Renal cortical epithelial cell (primary cell): ENCODE measurements at regions not wholly inside any gene's neighbourhood (a gene's known extent, or its start where the extent isn't known, plus 50 kb on each side); places are given as distances from the start of the nearest gene placed in this dataset.
"Not testable (repeated sequence)": the region's sequence is repeated elsewhere in the genome, so short reads cannot be mapped to it uniquely, and the experiment has no call there.

Source experiments
- DNase-seq: peaks from one replicate; pipeline ENCODE4 v3.0.0-alpha.2; 2011; ENCODE audit warnings: low read depth

DNA sequence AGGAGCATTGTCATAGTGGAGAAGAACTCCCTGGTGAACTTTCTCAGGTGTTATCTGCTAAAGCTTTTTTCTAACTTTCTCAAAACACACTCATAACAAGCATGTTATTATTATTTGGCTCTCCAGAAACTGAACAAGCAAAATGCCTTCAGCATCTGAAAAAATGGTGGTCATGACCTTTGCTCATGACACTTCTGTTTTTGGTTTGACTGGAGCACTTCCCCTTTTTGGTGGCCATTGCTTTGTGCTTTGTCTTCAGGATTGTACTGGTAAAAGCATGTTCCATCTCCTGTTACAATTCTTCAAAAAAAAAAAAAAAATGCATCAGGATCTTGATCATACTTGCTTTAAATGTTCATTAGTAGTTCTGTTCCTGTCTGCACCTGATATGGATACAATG lies 1241.6 kb upstream of the USP15 start:
- no peak for DNase-seq

DNA sequence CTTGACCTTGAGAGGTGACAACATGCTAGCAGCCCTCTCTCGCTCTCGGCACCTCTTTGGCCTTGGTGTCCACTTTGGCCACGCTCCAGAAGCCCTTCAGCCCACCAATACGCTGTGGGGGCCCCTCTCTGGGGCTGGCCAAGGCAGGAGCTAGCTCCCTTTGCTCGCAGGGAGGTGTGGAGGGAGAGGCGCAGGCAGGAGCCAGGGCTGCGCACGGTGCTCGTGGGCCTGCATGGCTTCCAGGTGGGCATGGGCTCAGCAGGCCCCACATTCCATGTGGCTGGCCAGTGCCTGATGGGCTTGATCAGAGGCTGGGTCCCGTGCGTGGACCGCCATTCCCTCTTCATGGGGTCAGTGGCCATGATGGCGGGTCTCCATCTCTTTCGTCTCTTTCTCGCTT lies 1237.0 kb upstream of the USP15 start:
- DNase-seq: no peak

DNA sequence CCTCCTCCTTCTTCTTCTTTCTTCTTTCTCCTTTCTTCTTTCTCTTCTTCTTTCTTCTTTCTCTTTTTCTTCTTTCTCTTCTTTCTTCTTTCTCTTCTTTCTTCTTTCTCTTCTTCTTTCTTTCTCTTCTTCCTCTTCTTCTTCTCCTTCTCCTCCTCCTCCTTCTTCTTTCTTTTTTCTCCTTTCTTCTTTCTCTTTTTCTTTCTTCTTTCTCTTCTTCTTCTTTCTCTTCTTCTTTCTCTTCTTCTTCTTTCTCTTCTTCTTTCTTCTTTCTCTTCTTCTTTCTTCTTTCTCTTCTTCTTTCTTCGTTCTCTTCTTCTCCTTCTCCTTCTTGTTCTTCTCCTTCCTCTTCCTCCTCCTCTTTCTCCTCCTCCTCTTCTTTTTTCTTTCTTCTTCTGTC lies 1230.7 kb upstream of the USP15 start:
- no peak for DNase-seq

DNA sequence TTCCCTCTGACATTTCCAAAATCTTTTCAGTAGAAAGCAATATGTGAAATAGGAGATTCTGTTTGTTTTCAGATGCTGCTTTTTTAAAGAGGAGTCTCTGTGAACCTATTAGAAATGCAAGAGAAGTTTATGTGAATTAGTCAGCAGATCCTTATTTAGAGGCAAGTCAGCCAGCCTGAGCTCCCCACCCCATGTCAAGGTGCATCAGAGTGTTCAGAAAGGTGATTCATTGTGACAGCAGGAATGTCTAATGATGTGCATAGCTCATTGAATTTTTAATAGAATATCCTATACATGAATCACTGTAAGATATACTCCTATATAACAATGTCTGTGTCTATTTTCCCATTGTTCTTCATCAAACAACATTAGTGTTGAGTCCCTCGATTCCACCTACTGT lies 1222.4 kb upstream of the USP15 start:
- no peak for DNase-seq

DNA sequence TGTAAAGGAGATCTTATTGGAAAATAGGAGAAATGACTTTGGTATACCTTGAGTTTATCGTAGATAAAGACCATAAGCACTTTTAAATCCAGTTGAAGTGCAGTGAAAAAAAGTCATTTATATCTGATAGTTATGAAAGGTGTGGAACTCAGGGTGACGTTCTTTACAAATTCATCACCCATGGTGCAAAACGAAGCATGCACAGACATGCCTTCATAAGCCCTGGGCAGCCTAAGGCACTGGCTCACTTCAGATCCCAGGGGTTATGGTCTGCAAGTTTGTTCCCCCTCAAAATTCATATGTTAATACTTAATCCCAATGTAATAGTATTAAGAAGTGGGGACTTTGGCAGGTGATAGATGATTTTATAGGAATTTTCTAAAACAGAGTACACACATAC lies 1216.4 kb upstream of the USP15 start:
- no peak for DNase-seq

DNA sequence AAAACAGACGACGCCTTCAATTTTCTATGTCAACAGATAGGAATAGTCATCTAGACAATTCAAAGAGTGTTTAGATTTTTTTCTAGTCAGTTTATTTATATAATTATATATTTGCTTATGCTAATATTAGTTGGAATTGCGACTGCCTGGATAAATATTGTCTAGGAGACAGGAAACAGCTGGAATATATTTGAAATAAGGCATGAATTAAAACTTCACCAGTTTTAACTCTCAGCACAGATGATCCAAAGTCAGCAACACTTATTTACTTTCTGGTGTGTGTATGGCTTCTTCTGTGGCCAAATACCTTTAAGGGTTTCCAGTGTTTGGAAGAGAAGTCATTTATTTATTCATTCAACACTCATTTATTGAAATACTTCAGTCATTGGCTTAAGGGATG lies 1215.4 kb upstream of the USP15 start:
- no peak for DNase-seq

DNA sequence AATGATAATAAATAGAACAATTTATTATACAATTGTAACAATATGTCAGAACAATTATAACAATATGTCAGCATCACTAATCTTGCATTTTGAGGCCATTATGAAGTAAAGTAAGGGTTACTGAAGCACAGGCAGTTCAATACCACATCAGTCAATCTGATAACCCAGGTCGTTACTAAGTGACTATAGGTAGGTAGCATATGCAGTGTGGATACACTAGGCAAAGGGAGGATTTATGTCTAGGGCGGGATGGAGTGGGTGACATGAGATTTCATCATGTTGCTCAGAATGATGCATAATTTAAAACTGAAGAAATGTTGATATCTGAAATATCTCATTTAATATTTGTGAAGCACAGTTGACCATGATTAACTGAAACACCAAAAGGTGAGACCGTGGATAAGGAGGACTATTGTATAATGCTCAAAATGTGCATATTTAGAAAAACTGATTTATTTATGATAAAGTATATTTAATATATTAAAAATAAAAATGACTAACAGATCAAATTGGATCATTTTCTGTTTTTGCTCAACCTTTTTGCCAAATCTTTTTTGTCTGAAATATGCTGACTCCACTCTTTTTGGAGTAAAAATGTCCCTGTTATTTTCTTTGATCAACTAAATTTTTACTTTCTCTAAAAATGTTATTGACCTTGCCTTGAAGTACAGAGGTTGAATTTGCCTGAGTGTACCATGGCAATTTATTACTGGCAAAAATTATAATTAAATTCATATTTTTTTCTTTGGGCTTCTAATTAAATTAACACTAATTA lies 1189.4 kb upstream of the USP15 start:
- DNase-seq: no peak

DNA sequence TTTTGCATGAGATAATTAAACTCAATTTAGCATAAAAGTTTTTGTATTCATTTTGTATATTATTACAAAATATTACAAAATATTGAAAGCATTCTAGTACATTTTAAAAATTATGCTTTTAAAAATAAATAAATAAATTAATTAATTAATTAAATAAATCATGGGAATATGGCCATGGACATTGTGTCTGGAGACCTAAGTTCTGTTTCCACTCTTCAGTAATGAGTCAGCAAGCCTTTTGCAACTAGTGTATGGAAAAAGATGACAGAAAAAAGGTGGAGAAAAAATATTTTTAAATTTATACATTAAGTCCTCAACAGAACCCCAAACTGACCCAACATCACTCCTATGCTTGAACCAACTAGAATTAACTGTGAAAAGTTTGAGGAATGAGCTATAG lies 1187.5 kb upstream of the USP15 start:
- DNase-seq: no peak

DNA sequence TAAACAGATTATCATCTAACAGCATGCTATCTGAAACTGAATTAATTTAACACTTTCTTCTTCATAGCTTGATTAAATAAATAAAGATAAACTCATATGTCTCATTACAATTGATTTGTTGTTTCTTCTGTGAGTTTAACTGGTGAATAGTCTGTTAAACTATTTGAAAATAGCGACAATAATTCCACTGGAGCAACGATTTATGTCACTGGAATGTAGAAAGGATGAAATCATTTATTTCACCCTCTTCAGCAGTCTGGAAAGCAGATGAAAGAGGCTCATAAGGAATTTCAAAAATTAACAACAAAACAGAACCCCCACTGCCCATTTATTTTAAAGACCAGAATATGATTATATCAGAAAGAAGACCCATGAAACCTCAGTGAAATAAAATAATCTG lies 1165.1 kb upstream of the USP15 start:
- DNase-seq: no peak

DNA sequence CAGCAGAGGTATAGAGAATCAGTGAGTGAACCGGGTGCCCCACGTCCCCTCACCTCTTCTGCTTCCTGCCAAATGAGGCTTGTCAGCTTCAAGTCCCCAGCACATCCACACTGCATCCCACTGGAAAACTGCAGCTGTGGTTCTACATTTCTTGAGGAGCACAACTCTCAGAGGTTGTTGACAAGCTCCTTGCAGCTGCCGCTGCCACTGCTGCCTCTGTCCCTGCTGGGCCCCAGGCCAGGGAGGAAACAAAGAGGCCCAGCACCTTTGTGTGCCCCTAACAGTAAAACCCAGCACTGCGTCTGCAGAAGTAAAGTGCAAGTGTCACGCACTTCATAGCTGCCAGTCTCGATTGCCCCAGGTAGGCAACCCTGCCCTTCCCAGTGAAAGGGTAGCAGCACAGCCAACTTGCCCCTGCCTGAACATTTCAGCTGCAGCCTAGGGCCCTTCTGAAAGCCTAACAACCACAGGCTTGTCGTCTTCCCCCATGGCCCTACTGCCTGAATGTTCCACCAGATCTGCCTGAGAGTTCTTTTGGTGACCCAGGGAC lies 1162.1 kb upstream of the USP15 start:
- no peak for DNase-seq

DNA sequence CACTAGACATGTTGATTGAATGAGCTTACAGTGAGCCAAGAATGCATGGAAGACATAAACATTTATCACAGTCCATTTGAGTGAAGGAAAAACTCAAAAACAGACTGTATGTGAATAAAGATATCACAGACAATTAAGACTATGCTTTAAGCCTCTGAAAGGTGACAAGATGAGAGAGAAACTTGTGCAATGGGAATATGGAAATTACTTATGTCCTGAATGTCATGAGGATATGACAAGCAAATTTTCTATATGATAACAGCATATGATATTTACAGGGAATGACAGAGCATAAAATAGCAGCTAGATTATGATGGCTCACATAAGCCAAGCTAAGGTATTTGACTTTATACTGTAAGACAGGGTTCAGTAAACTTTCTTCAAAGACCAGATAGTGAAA lies 1153.1 kb upstream of the USP15 start:
- DNase-seq: no peak

DNA sequence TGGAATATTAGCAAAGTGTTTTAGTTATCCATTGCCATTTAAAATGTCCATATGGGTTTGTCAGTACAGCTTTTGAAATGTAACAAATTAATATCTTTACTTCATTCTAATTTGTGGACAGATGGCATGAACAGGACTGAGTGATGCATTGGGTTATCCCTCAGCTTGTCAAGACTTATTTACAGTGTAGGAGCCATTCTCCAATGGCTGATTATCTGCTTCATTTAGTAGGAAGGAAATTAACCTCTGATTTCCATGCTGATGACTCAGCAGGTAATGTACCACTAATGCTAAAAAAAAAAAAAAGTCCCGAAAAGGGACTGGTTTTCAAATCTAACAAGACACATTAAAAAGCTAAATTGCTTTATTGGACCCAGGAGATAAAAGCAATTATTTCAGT lies 1149.0 kb upstream of the USP15 start:
- DNase-seq: no peak

DNA sequence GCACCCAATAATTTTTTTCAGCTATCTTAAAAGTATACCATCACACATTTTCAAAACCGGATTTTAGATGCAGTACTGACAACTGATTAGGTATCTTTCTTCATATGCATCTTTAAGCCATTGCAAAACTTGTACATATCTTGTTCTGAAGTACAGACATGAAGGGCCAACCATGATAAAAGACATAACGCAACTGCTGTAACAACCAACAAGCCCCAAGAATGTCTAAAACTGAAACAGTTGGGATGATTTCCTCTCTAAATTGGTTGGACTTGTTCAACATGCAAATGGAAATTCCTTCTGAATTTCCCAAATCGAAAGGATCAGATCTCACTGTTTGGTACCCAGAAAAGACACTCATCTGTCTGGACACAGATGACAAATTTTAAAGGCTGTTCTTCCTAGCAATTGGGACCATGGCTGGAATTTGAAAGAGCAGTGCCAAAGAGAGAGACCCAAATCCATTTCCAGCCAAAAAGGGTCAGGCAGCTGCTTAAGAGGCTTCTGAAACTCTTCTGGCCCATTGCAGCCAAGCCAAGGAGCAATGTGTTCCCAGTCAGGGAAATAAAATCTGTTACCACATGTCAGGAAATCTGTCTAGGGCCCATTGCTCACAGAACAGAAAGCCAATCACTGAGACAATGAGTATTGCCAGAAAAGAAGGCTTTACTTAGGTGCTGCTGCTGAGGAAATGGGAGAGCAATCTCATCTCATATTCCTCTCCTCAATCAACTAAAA lies 1122.4 kb upstream of the USP15 start:
- DNase-seq: no peak

DNA sequence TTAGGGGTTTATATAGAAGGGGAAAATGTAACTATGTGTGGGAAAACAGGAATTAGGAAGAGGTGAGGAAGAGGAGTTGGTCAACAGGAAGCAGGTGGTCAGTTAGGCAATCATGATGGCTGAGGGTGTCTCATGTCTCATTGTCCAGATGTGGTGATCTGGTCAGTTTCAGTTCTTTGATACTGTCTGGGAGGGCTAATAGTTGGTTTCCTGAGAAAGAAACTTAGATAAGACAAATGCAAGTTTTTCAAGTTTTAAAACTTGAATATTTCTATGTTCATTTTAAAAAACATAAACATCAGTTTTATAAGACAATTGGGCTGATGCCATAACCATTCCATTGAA lies 1121.8 kb upstream of the USP15 start:
- no peak for DNase-seq

DNA sequence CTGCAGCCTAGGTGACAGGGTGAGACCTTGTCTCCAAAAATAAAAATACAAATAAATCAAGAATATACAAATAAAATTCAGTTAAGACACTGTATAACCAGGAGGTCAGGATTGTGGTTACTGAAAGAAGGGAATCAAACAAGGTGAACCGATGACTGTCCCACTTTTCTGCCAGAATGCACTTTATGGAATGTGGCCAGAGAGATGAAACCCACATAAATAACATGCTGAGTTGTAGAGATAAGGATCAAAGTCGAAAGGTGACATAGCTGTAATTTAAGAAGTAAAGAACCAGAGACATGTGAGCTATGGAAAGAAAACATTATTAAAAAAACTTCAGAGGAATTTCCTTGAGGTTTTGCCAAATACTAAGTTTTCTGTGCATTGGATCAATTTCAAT lies 1098.2 kb upstream of the USP15 start:
- DNase-seq: no peak

DNA sequence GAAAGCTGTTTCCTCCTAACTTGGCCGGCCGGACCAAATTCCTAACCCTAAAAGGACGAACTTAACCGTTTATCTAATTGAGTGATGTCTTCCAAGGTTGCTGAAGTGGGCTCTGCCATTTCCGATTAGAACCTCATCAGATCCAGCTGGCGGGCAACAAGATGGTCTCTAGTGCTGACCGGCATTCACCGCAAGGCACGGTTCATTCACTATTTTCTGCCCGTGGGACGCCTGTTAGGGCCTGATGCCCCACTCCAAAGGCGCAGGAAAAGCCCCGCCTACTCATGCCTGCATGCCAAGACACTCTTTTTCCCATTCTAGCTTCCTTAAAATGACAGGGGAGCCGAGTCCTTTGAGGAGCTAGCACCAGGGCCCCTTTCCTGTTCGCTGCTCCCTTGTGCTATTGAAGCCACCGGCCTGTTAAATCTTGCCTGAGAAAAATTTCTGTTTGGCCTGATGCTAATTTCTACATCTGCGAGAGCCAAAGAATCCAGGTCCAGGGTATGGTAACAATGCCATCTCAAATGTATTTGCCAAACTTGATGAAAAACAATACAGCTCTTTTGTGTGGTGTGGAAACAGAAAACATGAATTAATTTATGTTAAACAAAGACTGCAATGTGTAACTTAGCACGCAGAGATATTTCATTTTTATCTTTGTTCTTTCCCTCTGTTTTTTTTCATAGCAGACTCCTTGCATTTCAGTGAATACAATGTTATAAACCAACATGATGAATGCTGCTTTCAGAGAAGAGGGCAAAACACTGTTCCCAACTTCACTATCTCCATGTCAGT lies 1071.2 kb upstream of the USP15 start:
- DNase-seq: no peak

DNA sequence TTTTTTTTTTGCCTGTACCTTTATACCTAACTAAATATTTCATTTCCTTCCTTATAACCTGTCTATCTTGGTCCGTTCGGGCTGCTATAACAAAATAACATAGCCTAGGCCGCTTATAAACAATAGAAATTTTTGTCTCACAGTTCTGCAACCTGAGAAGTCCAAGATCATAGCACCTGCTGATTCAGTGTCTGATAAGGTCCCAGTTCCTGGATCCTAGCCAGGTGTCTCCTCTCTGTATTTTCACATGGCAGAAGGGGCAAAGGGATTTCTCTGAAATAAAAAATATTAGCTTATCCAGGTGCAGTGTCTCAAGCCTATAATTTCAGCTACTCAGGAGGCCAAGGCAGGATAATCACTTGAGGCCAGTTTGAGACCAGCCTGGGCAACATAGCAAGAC lies 1046.6 kb upstream of the USP15 start:
- no peak for DNase-seq

DNA sequence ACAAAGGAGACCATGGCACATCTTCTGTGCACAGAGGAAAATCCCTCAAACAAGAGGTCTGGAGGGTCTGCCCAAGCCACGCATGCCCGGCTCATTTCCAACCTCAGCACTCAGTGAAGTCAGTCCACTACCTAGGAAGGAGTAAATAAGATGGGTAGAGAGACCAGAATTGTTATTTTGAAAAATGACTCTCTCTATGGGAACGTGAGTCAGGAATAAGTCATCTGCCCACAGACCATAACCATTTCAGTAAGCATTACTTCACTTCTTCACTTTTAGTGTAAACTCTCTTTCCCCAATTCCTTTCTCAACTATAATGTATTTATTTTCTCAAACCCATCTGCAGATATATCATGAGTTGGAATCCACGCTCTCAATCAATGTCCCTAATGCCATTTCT lies 1039.9 kb upstream of the USP15 start:
- DNase-seq: no peak

DNA sequence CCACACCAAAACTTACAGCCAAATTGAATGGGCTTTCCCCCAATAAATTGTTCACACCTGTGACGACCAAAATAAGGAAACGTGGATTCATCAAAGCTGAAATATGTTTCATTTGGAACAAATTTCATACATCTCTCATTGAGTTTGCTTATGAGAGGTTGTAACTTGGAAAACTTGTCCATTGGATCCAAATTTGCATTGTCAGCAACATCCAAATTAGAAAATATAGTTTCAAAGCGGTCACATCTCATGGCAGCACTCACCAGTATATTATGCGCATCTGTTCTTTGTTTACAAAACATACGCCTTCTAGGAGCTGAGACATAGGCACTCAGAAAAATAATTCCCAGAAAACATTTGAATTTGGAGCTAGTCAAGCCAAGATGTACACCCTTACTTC lies 1028.2 kb upstream of the USP15 start:
- no peak for DNase-seq

DNA sequence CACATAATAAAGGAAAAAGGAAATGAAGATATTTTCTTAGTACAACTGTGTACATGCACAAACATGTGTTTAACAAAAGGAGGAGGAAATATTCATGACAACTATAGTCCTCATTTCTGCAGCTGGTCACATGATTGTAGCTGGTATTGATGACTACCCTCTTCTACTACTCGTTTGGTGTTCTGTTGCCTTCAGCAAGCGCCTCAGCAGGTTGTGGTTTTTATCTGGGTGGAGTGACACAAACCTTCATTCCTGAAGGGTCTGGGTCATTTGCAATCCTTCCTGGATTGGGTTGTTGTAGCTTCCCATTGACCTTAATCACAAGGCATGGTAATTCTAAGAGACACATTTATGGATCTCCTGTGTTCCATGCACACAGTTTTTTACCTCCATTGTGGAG lies 1009.9 kb upstream of the USP15 start:
- DNase-seq: no peak

DNA sequence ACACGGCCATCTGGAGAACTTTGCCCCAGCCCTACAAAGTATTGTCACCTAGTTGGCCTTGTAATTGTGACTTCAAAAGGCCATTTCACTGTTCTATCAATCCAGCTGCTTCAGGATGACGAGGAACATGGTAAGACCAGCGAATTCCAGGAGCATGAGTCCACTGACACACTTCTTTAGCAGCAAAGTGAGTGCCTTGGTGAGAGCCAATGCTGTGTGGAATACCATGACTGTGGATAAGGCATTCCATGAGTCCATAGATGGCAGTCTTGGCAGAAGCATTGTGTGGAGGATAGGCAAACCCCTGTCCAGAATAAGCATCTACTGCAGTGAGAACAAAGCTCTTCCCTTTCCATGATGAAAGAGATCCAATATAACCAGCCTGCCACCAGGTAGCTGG lies 1009.1 kb upstream of the USP15 start:
- no peak for DNase-seq

DNA sequence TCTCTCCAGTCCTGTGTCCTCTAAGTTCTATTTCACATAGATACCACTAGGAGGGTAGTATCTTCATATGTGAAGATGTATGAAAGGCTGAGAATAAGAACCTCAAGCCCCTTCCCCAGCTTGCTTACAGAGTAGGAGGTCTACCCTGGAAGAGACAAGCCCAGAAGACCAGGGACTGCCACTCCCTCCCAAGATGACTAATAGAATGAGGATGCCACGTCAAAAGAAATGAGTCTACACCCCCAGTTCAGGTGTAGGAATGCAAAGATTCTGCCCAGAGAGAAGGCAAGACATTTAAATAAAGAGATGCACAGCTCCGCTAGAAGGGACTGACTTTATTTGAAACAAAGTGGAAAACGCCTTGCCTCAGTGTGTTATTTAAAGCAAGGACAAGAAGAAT lies 1006.0 kb upstream of the USP15 start:
- no peak for DNase-seq

DNA sequence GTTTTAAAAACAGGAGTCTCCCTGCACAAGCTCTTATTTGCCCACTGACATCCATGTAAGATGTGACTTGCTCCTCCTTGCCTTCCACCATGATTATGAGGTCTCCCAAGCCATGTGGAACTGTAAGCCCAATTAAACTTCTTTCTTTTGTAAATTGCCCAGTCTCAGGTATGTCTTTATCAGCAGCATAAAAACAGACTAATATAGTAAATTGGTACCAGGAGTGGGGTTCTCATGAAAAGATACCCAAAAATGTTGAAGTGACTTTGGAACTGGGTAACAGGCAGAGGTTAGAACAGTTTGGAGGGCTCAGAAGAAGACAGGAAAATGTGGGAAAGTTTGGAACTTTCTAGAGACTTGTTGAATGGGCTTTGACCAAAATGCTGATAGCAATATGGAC lies 995.9 kb upstream of the USP15 start:
- DNase-seq: not testable (repeated sequence)
